Ovary (tissue), 3 donors: ENCODE measurements at regions not wholly inside any gene's neighbourhood (a gene's known extent, or its start where the extent isn't known, plus 50 kb on each side); places are given as distances from the start of the nearest gene placed in this dataset.

ENCODE experiments used
- CTCF ChIP-seq, 3 donors: fragments of 450-650 bp in 2 of 3; fragments of 200-600 bp in 1 of 3; IDR thresholded peaks; one replicate each; pipeline versions ENCODE4 v1.5.1 to v1.8.0; 2016 to 2022; ENCODE audit warnings: antibody characterized with exemption in 3 of 3, mild to moderate bottlenecking in 1 of 3
- EP300 ChIP-seq: sonication (generic); formaldehyde crosslinking; IDR thresholded peaks from one replicate; pipeline ENCODE4 v1.6.1; 2017; ENCODE audit warnings: antibody characterized with exemption
- POLR2A ChIP-seq: fragments of 450-650 bp; IDR thresholded peaks from one replicate; pipeline ENCODE4 v1.6.1; 2017; ENCODE audit warnings: antibody characterized with exemption, mild to moderate bottlenecking, moderate library complexity
- donor health status: DM: no; HTN: no; CAD: no.

- TF ChIP-seq CTCF (IDR thresholded peaks at IDR 0.05) (no peak), EP300 (no peak), POLR2A (no peak)
Observed at GRCh38 chr4:30821859-30822612, 101.9 kb downstream of the PCDH7 start.
